Skeletal muscle cell (primary cell): ENCODE measurements at regions not wholly inside any gene's neighbourhood (a gene's known extent, or its start where the extent isn't known, plus 50 kb on each side); places are given as distances from the start of the nearest gene placed in this dataset.

ENCODE experiments used
- DNase-seq: peaks from one replicate; pipeline ENCODE4 v3.0.0-alpha.2; 2010; ENCODE audit warnings: low read depth
- H3K4me3 ChIP-seq: 2 replicates; pipeline ENCODE4 v1.5.1; 2011; ENCODE audit warnings: low read depth, mild to moderate bottlenecking, control low read depth, low read length, moderate library complexity

DNA sequence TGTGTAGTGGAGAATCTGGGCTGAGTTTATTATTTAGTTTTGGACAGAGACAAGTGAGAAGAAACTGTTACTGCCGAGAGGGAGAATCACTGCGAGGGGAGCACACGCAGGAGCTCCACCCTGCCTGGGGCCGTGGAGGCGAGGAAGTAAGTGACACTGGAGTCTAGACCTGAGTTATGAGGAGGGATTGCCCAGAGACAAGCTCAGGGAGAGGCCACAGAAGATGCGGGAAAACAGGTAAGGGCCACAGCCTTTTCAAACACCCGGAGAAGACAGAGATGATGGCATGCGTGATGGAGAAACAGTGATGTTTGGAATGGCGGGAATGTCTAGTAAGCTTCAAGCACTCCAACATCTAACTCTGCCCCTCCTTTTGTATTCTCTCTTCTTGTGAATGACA is 84.1 kb downstream of the TNFSF11 start:
- DNase-seq: no peak
- H3K4me3 ChIP-seq: no peak overlapping the region

DNA sequence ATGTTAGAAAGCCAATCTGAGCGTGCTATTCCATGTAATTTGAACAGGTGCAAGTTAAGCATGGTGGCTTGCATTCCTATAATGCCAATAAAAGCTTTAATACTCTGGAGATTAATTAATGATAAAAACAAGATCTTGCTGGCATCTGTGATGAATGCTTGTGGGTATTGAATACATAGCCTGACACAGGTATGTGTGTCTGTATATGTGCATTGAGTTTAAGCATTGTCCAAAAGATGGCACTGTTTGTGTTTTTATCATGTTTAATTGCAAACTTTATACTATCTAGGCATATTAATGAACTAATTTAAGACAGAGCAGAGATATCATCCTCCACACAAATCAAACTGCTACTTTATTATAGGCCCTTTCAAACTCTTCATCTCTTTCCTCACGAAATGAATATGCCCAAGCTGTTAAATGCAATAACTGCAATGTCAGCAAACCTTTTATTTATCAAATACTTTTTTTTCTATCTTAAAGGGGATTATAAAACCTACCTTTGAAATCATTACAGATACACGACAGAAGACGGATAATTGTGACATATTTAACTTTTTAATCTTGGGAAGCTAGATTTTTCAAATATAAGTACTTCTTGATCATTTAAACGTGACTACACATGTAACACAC is 86.5 kb downstream of the TNFSF11 start:
- no peak overlapping the region for H3K4me3 ChIP-seq
- no peak for DNase-seq

DNA sequence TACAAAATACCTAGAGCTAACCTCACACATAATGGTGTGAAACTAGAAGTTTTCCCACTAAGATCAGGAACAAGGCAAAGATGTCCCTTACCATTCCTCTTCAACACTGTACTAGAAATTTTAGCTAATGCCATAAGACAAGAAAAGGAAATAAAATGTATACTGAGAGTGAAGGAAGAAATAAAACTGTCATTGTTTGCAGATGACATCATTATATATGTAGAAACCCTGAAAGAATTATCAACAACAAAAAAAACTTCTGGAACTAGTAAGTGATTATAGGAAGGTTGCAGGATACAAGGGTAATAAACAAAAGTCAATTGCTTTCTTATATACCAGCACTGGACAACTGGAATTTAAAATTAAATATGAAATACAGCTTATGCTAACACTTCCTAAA is 93.7 kb downstream of the TNFSF11 start:
- no peak overlapping the region for H3K4me3 ChIP-seq

DNA sequence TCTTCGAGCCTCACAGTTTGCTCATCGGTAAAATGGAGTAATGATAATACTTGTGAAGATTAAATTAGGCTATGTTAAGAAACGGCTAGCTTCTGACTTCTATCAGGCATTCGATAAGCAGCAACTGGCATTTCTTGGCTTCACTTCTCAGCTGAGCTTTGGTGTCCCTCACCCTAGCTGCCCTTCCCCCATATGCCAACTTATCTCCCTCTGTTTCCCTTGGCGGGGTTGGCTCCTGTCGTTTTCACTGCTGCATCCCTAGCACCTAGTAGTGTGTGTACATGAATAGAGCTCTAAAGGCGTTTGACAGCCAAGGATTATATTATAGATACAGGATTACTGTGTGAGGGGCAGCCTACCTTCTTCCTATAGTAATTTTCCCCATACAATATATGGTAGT is 97.5 kb downstream of the TNFSF11 start:
- no peak overlapping the region for H3K4me3 ChIP-seq
- DNase-seq: no peak

More for the DNA sequence above, 93.7 kb downstream of the TNFSF11 start:
- DNase-seq: no peak

DNA sequence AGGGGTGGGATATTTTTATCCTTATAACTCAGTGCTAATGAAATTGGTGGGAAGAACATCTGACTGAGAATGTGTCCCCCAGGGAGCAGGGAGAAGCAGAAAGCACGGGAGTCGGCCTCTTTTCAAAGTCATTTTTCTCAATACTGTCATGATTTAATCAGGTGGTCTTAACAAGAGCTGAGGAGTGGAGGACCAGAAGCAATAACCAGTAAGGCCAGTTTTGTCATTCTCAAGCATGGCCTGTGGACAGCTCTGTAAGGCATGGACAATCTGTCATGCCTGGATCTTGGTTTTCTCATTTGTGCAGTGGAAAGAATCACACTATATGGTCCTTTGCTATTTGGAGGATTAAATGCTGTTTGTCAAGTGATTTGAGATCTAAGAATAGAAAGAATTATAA is 99.7 kb downstream of the TNFSF11 start:
- DNase-seq: no peak

DNA sequence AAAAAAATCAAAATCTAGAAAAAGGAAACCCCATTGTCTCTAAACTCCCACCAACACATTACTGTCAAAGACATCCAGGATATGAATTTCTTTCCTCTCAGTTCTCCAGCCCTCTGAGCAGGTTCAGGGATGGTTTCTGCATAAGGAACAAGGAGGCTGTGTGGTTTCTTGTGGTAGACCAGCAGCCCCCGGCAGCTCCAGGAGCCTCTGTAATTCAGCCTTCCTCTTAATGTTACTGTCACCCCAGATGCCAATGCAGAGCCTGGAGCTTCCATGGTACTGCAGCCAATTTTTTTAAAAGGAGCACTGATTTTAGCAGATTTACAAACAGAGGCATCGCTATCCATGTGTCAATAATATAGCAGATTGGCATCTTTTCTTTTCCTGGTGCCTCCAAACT is 100.6 kb upstream of the FAM216B start:
- H3K4me3 ChIP-seq: no peak overlapping the region
- DNase-seq: no peak

More for the DNA sequence above, 99.7 kb downstream of the TNFSF11 start:
- H3K4me3 ChIP-seq: no peak overlapping the region

DNA sequence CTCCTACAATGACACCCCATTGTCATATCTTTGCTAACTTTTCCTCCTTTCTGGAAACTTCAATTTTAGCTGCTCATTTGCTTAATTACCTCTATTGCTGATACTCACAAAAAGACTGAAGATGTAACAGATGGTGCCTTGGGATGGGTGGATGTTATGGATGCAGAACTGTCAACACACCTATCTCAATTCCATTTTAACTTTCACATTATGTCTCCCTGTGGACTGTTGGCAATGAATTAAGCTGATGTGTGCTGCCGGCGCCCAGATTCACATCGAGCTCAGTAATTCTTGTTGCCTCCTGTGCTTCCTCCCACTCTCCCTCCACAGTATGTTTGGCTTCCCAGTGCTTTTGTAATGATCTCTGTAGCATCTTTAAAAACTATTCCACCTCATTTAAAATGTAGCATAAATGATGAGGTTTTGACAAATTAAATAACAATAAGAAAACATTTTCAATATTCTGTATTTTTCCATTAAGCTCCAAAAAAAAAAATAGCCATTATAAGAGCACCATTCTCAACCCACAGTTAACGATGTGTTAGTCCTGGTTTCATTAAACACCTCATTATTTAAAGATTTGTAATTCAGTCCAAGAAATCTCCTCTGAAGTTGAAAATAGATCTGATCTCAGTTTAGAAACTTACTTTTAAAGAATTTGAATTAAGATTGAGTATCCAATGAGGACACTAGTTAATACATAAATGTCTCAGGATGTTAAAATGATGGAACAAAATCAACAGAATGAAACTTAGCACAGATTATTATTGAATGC is 99.9 kb upstream of the FAM216B start:
- DNase-seq: no peak

DNA sequence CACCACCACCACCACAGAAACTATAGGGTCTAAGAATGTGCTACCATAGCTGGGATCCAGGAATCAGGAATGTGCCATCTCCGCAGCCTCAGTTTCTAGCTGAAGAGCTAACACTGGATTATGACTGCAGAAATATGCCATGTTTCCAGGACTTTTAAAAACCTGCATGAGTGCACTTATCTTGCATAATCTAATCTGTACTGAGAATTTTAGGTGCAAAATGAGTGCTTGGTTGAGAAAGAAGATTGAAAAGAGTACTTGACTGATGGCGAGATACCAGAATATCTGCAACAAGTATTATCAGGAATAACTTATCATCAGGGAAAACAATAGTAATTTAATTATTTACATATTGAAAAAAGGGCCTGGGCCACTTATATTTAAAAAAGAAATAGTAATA is 97.2 kb upstream of the FAM216B start:
- DNase-seq: no peak
- H3K4me3 ChIP-seq: no peak overlapping the region

More for the DNA sequence above, 99.9 kb upstream of the FAM216B start:
- H3K4me3 ChIP-seq: no peak overlapping the region

DNA sequence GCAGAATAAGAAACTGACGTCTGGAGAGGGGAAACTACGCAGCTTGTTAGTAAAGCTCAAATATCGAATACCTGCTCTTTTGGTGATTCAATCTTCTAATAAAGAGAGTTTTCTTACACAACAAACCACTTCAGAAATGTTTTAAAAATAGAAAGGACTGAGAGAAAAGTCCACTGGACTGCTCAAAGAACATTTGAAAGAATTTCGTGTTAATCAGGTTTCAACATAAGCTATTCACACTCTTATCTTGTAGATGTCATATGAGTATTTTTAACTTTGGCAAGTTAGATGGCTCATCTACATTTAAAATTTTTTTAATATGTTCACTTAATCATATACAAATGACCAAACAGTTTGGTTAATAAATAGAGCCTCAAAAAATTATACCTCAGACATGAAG is 95.6 kb upstream of the FAM216B start:
- no peak overlapping the region for H3K4me3 ChIP-seq
- no peak for DNase-seq

DNA sequence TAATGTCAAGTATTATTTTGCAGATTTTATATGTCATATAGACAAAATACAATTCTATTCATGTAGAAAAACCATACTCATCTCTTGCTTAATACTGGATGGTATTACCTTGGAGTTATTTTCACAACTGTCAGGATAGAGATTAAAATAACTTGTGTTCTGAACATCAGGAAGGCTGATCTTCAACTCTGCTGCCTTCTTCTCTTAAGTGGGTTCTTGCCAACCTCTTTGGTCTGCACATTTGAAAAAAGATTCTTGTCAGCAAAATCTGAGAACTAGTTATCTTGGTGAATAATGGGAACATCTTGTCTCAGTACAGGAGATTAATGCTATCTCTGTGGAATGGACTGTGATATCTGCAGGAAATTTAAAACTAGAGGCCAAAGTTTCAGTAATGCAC is 95.2 kb upstream of the FAM216B start:
- no peak for DNase-seq
- H3K4me3 ChIP-seq: no peak overlapping the region

DNA sequence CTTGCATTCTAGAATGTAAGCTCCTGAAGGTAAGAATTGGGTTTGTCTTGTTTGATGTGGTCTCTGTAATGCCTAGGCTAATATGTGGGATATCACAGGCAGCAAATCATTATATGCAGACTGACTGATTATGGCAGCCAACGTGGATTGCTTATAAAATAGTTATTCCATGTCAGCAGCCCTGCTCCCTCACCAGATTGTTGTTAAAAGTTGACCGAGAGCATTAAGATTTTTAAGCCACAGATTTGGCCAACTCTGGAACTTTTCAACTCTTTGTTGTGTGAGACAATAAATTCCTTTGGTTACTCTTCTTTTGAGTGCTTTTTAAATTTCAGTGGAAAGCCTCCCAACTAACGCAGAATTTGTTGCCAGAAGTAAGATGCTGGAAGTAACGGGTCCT is 92.6 kb upstream of the FAM216B start:
- no peak for DNase-seq
- no peak overlapping the region for H3K4me3 ChIP-seq

DNA sequence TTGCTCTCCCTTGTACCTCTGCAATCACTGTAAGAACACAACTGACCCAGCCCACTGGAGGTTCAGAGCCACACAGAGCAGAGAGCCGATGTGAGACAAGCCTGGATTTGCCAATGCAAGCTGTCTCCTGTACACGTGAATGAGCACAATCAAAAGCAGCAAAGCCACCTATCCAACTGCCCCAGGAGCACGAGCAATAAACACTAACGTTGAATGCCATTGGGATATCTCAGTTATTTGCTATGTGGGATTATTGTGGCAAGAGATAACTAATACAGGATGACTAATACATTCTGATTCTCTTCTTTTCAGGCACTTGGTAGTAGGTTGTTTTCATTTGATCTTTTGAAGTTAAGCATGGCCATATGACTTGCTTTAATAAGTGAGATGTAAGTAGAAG is 85.2 kb upstream of the FAM216B start:
- peak; percentile 42 for DNase-seq

DNA sequence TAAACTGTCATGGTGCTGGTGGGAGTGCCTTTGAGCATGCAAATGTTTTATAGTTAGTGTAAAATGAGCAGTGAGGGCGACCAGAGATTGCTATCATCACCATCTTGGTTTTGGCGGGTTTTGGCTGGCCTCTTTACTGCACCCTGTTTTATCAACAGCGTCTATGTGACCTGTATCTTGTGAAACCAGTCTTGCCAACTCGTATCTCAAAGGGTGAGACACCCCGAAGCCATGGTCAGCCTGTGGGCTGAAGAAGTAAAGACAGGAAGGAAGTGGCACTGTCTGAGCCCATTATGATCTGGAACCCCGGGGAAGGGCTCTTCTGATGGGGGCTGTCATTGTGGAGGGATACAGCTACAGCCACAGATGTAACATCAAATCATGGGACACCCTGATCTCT is 81.5 kb upstream of the FAM216B start:
- no peak overlapping the region for H3K4me3 ChIP-seq
- no peak for DNase-seq

More for the DNA sequence above, 85.2 kb upstream of the FAM216B start:
- H3K4me3 ChIP-seq: no peak overlapping the region

DNA sequence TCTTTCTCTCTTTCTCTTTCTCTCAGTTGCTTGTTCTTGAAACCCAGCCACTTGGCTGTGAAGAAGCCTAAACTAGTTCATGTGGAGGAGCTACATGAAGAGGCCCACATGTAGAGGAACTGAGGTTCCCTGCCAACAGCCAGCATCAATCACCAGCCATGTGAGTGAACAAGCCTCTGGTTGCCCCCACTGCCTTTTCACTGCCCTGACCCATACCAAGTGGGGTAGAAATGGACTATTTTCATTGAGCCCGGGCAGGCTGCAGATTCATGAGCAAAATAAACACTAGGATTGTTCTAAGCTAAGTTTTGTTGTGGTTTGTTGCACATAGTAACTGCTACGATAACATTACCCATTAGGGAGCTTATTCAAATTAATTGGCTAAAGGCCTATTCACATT is 78.7 kb upstream of the FAM216B start:
- no peak overlapping the region for H3K4me3 ChIP-seq
- no peak for DNase-seq

DNA sequence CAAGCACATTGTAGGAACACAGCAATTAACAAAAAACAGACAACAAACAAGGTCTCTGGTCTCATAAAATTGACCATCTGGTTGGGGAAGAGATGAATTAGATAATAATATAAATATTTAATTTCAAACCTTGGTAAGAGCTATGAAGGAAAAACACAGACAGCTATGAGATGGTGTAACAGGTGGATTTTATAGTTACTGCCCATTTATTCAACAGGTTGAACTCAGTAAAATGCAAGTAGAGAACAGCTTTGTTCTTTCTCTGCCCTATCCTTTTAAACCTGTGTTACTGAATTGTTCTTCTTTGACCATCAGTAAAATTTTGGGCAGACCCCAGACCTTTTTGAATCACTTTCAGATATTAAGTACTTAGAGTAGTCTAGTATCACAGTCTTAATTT is 77.6 kb upstream of the FAM216B start:
- no peak overlapping the region for H3K4me3 ChIP-seq
- no peak for DNase-seq

DNA sequence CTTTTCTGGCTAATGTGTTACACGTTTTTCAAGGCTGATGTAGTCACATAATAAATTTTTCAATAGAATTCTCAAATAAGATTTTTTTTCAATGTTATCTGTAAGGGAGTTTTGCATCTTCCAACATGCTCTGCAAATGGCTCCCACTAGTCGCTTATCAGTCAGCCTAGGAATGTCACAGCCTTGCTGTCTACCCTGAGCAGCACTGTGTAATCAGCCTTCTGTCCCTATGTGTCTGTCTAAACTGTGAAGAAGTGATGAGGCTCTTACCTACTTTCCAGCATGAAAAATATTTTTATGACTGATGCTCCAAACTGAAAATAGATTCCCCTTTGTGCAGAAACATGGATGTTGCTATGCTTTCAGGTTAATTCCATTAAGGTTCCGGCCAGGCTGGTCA is 75.1 kb upstream of the FAM216B start:
- no peak overlapping the region for H3K4me3 ChIP-seq
- no peak for DNase-seq

DNA sequence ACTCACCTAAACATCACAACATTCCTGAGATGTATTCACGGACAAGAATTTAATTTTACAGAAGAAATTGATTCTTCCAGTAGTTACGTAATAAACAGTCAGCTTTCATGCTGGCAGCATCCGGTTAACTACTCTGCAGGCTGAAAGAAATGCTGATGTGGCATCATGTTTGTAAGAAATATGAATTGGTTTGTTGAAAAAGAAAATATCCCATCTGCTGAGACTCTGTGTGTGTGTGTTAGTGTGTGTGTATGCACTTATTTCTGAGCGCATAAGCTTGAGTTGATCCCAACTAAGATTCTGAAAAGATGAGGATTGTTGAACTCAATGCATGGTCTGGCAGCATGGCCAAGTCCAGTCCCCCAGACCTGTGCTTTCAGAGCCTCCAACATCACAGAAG is 74.3 kb upstream of the FAM216B start:
- H3K4me3 ChIP-seq: no peak overlapping the region
- DNase-seq: no peak

DNA sequence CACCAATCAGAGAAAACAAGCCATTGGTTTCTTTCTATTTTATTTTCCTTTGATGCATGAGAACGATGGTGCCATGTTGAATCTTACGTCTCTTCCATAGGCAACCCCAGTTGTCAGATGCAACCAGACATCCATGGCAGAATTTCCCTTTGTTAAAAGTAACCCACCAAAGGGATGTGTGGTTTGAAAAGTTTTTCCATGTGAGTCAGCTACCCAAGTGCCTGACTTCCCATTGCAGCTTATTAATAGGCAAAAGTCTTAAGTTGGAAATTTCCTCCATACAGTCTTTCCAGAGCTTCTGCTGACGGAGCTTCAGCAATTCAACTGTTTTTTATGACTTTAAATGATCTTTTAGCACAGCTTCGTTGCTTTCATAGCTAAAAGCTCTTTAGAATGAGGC is 73.8 kb upstream of the FAM216B start:
- H3K4me3 ChIP-seq: no peak overlapping the region
- DNase-seq: no peak

DNA sequence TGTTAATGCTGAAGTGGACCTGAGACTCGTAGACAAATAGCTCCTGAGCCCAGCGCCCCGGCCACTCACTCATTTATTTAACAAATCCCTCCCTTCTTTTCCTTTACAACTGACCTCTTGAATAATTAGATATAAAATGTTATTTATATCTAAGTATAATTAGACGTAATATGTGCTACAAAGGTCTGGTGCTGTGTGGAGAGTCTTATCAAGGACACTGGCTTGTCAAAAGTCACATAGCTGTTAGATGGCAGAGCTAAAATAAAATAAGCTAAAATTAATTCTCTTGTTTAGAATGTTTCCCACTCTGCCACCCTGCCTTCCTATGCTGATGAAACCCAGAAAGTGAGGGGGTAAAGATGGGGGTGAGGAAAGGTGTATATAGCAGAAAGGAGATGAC is 73.0 kb upstream of the FAM216B start:
- H3K4me3 ChIP-seq: no peak overlapping the region
- no peak for DNase-seq

DNA sequence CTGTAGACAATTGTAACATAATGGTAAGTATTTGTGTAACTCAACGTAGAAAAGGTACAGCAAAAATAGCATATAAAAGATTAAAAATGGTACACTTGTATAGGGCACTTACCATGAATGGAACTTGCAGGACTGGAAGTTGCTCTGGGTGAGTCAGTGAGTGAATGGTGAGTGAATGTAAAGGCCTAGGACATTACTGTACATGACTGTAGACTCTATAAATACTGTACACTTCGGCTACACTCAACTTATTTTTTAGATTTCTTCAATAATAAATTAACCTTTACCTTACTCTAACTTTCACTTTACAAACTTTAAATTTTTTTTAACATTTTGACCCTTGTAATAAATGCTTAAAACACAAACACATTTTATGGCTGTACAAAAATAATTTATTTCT is 72.1 kb upstream of the FAM216B start:
- no peak for DNase-seq
- no peak overlapping the region for H3K4me3 ChIP-seq

DNA sequence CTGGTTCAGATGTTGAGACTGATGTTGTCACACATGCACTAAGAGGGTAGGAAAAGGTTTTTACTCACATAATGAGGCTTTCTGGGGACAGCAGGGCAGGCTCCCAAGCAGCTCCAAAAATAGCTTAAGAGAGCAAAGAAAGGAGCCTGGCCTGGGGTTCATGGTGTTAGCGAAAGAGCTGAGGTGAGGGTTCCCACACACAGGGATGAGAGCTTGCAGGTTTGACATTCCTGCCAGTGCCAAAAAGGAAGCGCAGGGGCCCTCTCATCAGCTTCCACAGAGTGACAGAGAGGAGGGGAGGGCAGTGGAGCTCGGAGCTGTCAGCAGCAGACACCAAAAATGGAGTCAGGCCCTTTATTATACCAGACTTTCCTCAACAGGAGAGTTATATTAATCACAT is 65.5 kb upstream of the FAM216B start:
- no peak overlapping the region for H3K4me3 ChIP-seq
- no peak for DNase-seq
